LNCAP (cell line): ENCODE measurements at regions not wholly inside any gene's neighbourhood (a gene's known extent, or its start where the extent isn't known, plus 50 kb on each side); places are given as distances from the start of the nearest gene placed in this dataset.

Experiments used
- CTCF ChIP-seq: fragments of 450-650 bp; IDR thresholded peaks from 2 replicates; pipeline ENCODE4 v1.5.1; 2017; ENCODE audit warnings: mild to moderate bottlenecking

- no peak for TF ChIP-seq CTCF
Observed at GRCh38 chr22:49147171-49147570, 680.5 kb downstream of the BRD1 start.

GRCh38 chr22:49146511-49146910, 681.2 kb downstream of the BRD1 start:
- no peak for TF ChIP-seq CTCF

DNA sequence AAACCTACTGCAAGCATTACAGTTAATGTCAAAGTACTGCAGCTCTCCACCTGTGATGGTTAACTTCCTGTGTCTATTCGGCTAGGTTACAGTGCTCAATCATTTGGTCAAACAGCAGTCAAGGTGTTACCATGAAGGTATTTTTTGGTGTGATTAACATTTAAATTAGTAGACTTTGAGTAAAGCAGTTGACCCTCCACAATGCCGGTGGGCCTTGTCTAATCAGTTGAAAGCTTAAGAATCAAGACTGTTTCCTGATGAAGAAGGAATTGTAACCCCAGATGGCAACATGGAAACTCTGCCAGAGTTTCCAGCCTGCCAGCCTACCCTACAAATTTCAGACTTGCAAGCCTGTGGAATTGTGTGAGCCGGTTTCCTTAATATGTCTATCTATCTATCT, 683.9 kb downstream of the BRD1 start:
- no peak for TF ChIP-seq CTCF

- no peak for TF ChIP-seq CTCF
Observed at GRCh38 chr22:49142891-49143290, 684.8 kb downstream of the BRD1 start.

GRCh38 chr22:49142296-49142695, 685.4 kb downstream of the BRD1 start:
- no peak for TF ChIP-seq CTCF

GRCh38 chr22:49141761-49142160, 685.9 kb downstream of the BRD1 start:
- no peak for TF ChIP-seq CTCF

DNA sequence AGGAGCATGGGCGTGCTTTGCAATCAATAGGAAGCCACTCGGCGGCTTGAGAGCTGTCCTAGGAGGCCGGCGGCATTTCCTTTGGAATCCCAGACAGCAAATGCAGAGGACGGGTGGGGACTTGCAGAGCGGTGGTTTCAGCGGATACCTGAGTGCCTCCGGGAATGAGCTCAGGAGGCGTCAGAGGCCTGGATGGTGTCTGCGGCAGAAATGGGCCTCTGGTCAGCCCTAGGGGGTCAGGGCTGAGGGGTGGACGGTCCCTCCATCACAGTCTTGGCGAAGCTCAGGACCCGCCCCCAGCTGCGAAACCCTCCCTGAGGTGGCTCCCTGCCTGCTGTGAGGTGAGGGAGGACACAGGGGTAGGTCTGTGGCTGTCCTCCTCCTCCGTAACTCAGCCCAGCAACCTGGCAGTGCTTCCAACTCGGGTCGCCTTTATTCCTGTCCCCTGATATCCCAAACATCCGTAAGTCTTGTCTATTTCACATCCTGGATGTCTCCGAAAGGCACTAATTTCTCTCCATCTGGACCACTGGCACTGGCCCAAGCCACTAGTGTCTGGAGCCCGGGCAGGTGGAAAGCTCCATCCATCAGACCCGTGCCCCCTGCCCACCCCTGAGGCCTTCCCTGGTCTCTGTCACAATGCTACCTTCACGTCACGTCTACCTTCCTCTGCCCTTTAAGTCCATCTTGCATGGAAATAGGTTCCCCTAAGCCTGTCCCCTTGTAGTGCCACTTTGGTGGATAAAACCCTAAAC, 686.6 kb downstream of the BRD1 start:
- TF ChIP-seq CTCF, result no peak
